OCI-LY7 (cell line): ENCODE measurements at regions not wholly inside any gene's neighbourhood (a gene's known extent, or its start where the extent isn't known, plus 50 kb on each side); places are given as distances from the start of the nearest gene placed in this dataset.

Source experiments
- BruUV-seq: library from RNA; stranded (reverse); fragments of 400-500 nt; replicated peaks from 2 replicates; lab custom pipeline; 2021; lab: Mats Ljungman, UMichigan
- CTCF ChIA-PET: fragments of 300-600 bp; sonication (Branson Sonifier 250); formaldehyde crosslinking; loops from one replicate; lab custom pipeline; 2022; ENCODE audit warnings: antibody characterized with exemption; ENCODE audit not compliant: unreplicated experiment; lab: Charles Lee
- POLR2A ChIA-PET: fragments of 300-600 bp; sonication (Branson Sonifier 250); formaldehyde crosslinking; loops from one replicate; lab custom pipeline; 2022; ENCODE audit warnings: antibody characterized with exemption; lab: Charles Lee
- DNase-seq: peaks from one replicate; pipeline ENCODE4 v3.0.0-alpha.2; 2015; ENCODE audit warnings: low spot score
- H2AFZ ChIP-seq: fragments of 200-600 bp; sonication (generic), shearing (Covaris generic); 2 replicates; pipeline ENCODE4 v1.6.1; 2014; ENCODE audit warnings: mild to moderate bottlenecking, antibody characterized with exemption, low read length, moderate library complexity
- H3K27ac ChIP-seq: fragments of 200-600 bp; sonication (generic); 2 replicates; pipeline ENCODE4 v1.5.1; 2014; ENCODE audit warnings: mixed run types, low read depth, mild to moderate bottlenecking, moderate library complexity, low read length, inconsistent platforms; ENCODE audit not compliant: poor library complexity, severe bottlenecking
- H3K36me3 ChIP-seq: fragments of 200-600 bp; sonication (generic); 2 replicates; pipeline ENCODE4 v1.6.1; 2014; ENCODE audit warnings: mild to moderate bottlenecking, antibody characterized with exemption, low read length, moderate library complexity, mixed read lengths; ENCODE audit not compliant: insufficient read depth
- H3K4me1 ChIP-seq: fragments of 200-600 bp; sonication (generic); 2 replicates; pipeline ENCODE4 v1.5.1; 2014; ENCODE audit warnings: mild to moderate bottlenecking, low read length; ENCODE audit not compliant: insufficient read depth, poor library complexity, severe bottlenecking
- H3K4me2 ChIP-seq: fragments of 200-600 bp; sonication (generic); 2 replicates; pipeline ENCODE4 v1.6.1; 2014; ENCODE audit warnings: mild to moderate bottlenecking, low read length
- H3K4me3 ChIP-seq: fragments of 200-600 bp; sonication (generic); 2 replicates; pipeline ENCODE4 v1.5.1; 2014; ENCODE audit warnings: mild to moderate bottlenecking, low read depth, low read length; ENCODE audit not compliant: poor library complexity, severe bottlenecking
- H3K79me2 ChIP-seq: fragments of 200-600 bp; sonication (generic); 2 replicates; pipeline ENCODE4 v1.6.1; 2016; ENCODE audit warnings: low read depth, mild to moderate bottlenecking, low read length, moderate library complexity, mixed read lengths; ENCODE audit not compliant: insufficient read depth
- H3K9me2 ChIP-seq: fragments of 200-600 bp; sonication (generic); 2 replicates; pipeline ENCODE4 v1.6.1; 2016; ENCODE audit warnings: mild to moderate bottlenecking, low read length, mixed read lengths; ENCODE audit not compliant: insufficient read depth
- H3K9me3 ChIP-seq: fragments of 200-600 bp; sonication (generic); 2 replicates; pipeline ENCODE4 v1.6.1; 2014; ENCODE audit warnings: mild to moderate bottlenecking, mixed run types, low read length, mixed read lengths
- H4K20me1 ChIP-seq: fragments of 200-600 bp; sonication (generic); 2 replicates; pipeline ENCODE4 v1.6.1; 2014; ENCODE audit warnings: mild to moderate bottlenecking, antibody characterized with exemption, low read length, moderate library complexity, mixed read lengths; ENCODE audit not compliant: insufficient read depth
- EZH2phosphoT487 ChIP-seq: fragments of 200-600 bp; sonication (generic); IDR thresholded peaks from 2 replicates; pipeline ENCODE4 v1.6.1; 2018; ENCODE audit warnings: low read depth, borderline replicate concordance, mild to moderate bottlenecking, mixed run types, antibody characterized with exemption, low read length, moderate library complexity, mixed read lengths
- intact Hi-C: fragments of 100-400 bp; cut with micrococcal nuclease; formaldehyde crosslinking; loops from one replicate; pipeline ENCODE4 v1.10.0; 2022; ENCODE audit not compliant: unreplicated experiment
- TF ChIP-seq, protein P1 (sequence below): fragments of 200-600 bp; sonication (generic); conservative IDR thresholded peaks from 2 replicates; pipeline ENCODE4 v1.5.1; 2014; ENCODE audit warnings: mild to moderate bottlenecking, antibody characterized with exemption, low read length, moderate library complexity, mixed read lengths

DNA sequence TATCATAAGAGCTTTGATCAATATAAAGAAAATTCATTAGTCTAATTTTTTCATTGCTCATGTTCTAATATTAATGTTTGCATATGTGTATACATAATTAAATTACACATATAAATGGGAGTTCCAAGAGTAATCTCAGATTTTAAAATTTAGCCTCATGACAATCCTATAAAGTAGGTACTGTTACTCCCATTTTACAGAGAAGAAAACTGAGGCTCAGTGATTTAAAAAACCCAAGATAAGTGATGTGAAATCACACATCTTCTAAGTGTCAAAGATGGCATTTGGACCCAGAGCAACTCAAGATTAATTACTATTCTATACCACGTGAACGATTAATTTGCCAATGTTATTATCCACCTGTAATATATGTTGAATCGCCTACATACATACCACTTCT lies 122.3 kb downstream of the TM2D1 start:
- Histone ChIP-seq H3K9me2 (no peaks in the 10 kb centered on the region), H3K9me3 (no peaks in the 10 kb centered on the region), H4K20me1 (no peaks in the 10 kb centered on the region), H3K4me1 (no peaks in the 10 kb centered on the region), H3K36me3 (no peaks in the 10 kb centered on the region), H3K27ac (no peak overlapping the region), H3K4me3 (no peak overlapping the region), H3K4me2 (no peak overlapping the region), H2AFZ (no peak overlapping the region), H3K79me2 (no peaks in the 10 kb centered on the region)
- DNase-seq = no peak
- intact Hi-C loops = no loop called here
- TF ChIP-seq, protein P1, sequence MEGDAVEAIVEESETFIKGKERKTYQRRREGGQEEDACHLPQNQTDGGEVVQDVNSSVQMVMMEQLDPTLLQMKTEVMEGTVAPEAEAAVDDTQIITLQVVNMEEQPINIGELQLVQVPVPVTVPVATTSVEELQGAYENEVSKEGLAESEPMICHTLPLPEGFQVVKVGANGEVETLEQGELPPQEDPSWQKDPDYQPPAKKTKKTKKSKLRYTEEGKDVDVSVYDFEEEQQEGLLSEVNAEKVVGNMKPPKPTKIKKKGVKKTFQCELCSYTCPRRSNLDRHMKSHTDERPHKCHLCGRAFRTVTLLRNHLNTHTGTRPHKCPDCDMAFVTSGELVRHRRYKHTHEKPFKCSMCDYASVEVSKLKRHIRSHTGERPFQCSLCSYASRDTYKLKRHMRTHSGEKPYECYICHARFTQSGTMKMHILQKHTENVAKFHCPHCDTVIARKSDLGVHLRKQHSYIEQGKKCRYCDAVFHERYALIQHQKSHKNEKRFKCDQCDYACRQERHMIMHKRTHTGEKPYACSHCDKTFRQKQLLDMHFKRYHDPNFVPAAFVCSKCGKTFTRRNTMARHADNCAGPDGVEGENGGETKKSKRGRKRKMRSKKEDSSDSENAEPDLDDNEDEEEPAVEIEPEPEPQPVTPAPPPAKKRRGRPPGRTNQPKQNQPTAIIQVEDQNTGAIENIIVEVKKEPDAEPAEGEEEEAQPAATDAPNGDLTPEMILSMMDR = no peak
- TF ChIP-seq EZH2phosphoT487 = no peak
- CTCF ChIA-PET = no interaction called here
- no TSS peak for BruUV-seq
- POLR2A ChIA-PET = no interaction called here

DNA sequence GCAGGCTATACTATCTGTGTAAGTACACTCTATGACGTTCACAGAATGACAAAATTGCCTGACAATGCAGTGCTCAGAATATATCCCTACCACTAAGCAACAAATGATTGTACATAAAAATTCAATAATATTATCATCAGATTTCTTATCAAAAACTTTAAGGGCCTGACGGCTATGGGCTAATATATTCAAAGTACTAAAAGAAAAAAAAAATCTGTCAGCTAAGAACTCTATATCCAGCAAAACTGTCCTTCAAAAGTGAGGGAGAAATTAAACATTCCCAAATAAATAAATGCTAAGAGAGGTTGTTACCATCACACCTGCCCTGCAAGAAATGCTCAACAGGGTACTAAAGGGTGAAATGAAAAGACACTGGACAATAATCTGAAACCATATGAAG lies 127.3 kb downstream of the TM2D1 start:
- no peak for DNase-seq
- no peak for TF ChIP-seq EZH2phosphoT487
- TF ChIP-seq, protein P1 = no peak
- Histone ChIP-seq H3K9me2 (no peaks in the 10 kb centered on the region), H3K9me3 (no peaks in the 10 kb centered on the region), H2AFZ (no peak overlapping the region), H3K4me1 (no peaks in the 10 kb centered on the region), H3K79me2 (no peaks in the 10 kb centered on the region), H3K4me2 (no peak overlapping the region), H3K4me3 (no peak overlapping the region), H3K36me3 (no peaks in the 10 kb centered on the region), H4K20me1 (no peaks in the 10 kb centered on the region), H3K27ac (no peak overlapping the region)
- POLR2A ChIA-PET = no interaction called here
- BruUV-seq = no TSS peak
- intact Hi-C loops = no loop called here
- CTCF ChIA-PET = no interaction called here

DNA sequence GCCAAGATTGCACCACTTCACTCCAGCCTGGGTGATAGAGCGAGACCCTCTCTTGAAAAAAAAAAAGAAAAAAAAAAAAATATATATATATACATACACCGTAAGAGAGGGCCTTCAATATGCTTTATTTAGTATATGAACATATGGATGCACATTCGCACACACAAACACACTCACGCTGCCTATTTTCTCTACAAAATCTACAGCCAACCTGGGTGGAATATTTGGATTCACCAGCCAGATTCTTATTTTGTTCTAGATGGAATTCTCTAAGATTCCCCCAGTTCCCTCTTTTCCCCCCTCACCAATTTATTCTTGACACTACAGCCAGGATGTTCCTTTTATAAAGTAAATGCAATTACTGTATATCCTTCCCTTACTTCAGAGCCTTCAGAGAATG lies 131.6 kb downstream of the TM2D1 start:
- ChIA-PET CTCF (no interaction called here), POLR2A (no interaction called here)

More for the DNA sequence above, 131.6 kb downstream of the TM2D1 start:
- no peaks in the 10 kb centered on the region for H3K9me3 ChIP-seq
- H3K36me3 ChIP-seq = no peaks in the 10 kb centered on the region
- no peak for DNase-seq
- no peak overlapping the region for H3K4me3 ChIP-seq
- H4K20me1 ChIP-seq = no peaks in the 10 kb centered on the region
- H3K4me1 ChIP-seq = no peaks in the 10 kb centered on the region
- no TSS peak for BruUV-seq
- intact Hi-C loops = no loop called here
- H3K9me2 ChIP-seq = no peaks in the 10 kb centered on the region
- H2AFZ ChIP-seq = no peak overlapping the region
- no peak overlapping the region for H3K27ac ChIP-seq
- TF ChIP-seq, protein P1 = no peak
- no peak for TF ChIP-seq EZH2phosphoT487
- no peak overlapping the region for H3K4me2 ChIP-seq
- H3K79me2 ChIP-seq = no peaks in the 10 kb centered on the region
